Thyroid gland (tissue), 4 donors: ENCODE measurements at regions not wholly inside any gene's neighbourhood (a gene's known extent, or its start where the extent isn't known, plus 50 kb on each side); places are given as distances from the start of the nearest gene placed in this dataset.

Experiments
- DNase-seq, 2 donors: peaks; one replicate each; pipeline ENCODE4 v3.0.0-alpha.2; 2019
- H3K27ac ChIP-seq, 3 donors: fragments of 200-600 bp; sonication (generic); 1 replicate in 2 of 3; 2 replicates in 1 of 3; pipeline ENCODE4 v1.5.1; 2016 to 2019; ENCODE audit warnings: mild to moderate bottlenecking in 1 of 3, moderate library complexity in 1 of 3
- H3K27me3 ChIP-seq: fragments of 200-600 bp; sonication (generic); one replicate; pipeline ENCODE4 v1.5.1; 2019
- H3K36me3 ChIP-seq, 2 donors: fragments of 200-600 bp; sonication (generic); one replicate each; pipeline ENCODE4 v1.5.1; 2016 to 2019
- H3K4me1 ChIP-seq, 2 donors: fragments of 200-600 bp; sonication (generic); one replicate each; pipeline ENCODE4 v1.5.1; 2017 to 2019
- H3K4me3 ChIP-seq, 3 donors: fragments of 200-600 bp; sonication (generic); replicated peaks in 1 of 3; 1 replicate in 2 of 3; 2 replicates in 1 of 3; pipeline ENCODE4 v1.5.1; 2016; ENCODE audit warnings: mild to moderate bottlenecking in 1 of 3
- H3K9me3 ChIP-seq: fragments of 200-600 bp; sonication (generic); one replicate; pipeline ENCODE4 v1.5.1; 2017
- CTCF ChIP-seq, 6 experiments: fragments of 200-600 bp in 3 of 6; fragments of 450-650 bp in 3 of 6; sonication (generic) in 3 of 6; IDR thresholded peaks; one replicate each; pipeline ENCODE4 v1.5.1; 2016 to 2019; ENCODE audit warnings: antibody characterized with exemption in 6 of 6, mild to moderate bottlenecking in 2 of 6, inconsistent platforms in 1 of 6, moderate library complexity in 1 of 6
- POLR2A ChIP-seq, 2 donors: fragments of 450-650 bp; IDR thresholded peaks; one replicate each; pipeline ENCODE4 v1.6.1; 2017; ENCODE audit warnings: antibody characterized with exemption in 2 of 2, mild to moderate bottlenecking in 2 of 2, moderate library complexity in 1 of 2
- WGBS, 2 donors: methylation state at CpG; one replicate each; pipeline ENCODE4 v1.1.5; 2017; 5-methylcytosine and 5-hydroxymethylcytosine counted together
- intact Hi-C: fragments of 100-400 bp; cut with DNase I; formaldehyde crosslinking; loops from one replicate; pipeline ENCODE4 v1.15.1; 2023

GRCh38 chr15:70181626-70182255 lies 84.0 kb upstream of the TLE3 start:
- H3K27me3 ChIP-seq, result no peaks in the 10 kb centered on the region
- peaks cover 4 to 11% of the 10 kb centered on the region in 2 donors for H3K4me1 ChIP-seq
- H3K9me3 ChIP-seq, result no peaks in the 10 kb centered on the region
- no peak overlapping the region for H3K27ac ChIP-seq
- intact Hi-C loops, result no loop called here
- no peaks in the 10 kb centered on the region for H3K36me3 ChIP-seq
- H3K4me3 ChIP-seq, result no peak overlapping the region
- no peak for DNase-seq
- TF ChIP-seq POLR2A (IDR thresholded peaks at IDR 0.05) (no peak), CTCF (IDR thresholded peaks at IDR 0.05) (no peak)
- 71 to 90% methylated on average over 4 of the region's 4 CpGs for WGBS, 2 donors

- peaks cover 4 to 11% of the 10 kb centered on the region in 2 donors for H3K4me1 ChIP-seq
- WGBS, 2 donors, result 67 to 69% methylated on average over 15 of the region's 15 CpGs
- H3K36me3 ChIP-seq, result no peaks in the 10 kb centered on the region
- H3K4me3 ChIP-seq, result no peak overlapping the region
- TF ChIP-seq POLR2A (IDR thresholded peaks at IDR 0.05) (no peak), CTCF (IDR thresholded peaks at IDR 0.05) (no peak)
- intact Hi-C loops, result no loop called here
- DNase-seq, result no peak
- H3K27me3 ChIP-seq, result no peaks in the 10 kb centered on the region
- H3K27ac ChIP-seq, result peak overlapping the region in 1 of 3 donors; percentile 45
- no peaks in the 10 kb centered on the region for H3K9me3 ChIP-seq
Observed at GRCh38 chr15:70180186-70180875, 82.6 kb upstream of the TLE3 start.

GRCh38 chr15:70179309-70179892 lies 81.7 kb upstream of the TLE3 start:
- Histone ChIP-seq H3K4me3 (no peak overlapping the region), H3K36me3 (no peaks in the 10 kb centered on the region), H3K27ac (no peak overlapping the region), H3K4me1 (peaks cover 4 to 11% of the 10 kb centered on the region in 2 donors), H3K9me3 (no peaks in the 10 kb centered on the region), H3K27me3 (no peaks in the 10 kb centered on the region)
- intact Hi-C loops, result no loop called here
- DNase-seq, result no peak
- TF ChIP-seq POLR2A (IDR thresholded peaks at IDR 0.05), result no peak
- TF ChIP-seq CTCF (IDR thresholded peaks at IDR 0.05), result no peak
- WGBS, 2 donors, result 98 to 100% methylated on average over 1 of the region's 1 CpG

GRCh38 chr15:70178335-70179084 lies 80.8 kb upstream of the TLE3 start:
- TF ChIP-seq CTCF (IDR thresholded peaks at IDR 0.05) (no peak), POLR2A (IDR thresholded peaks at IDR 0.05) (no peak)
- H3K4me1 ChIP-seq, result peaks cover 4 to 17% of the 10 kb centered on the region in 2 donors
- WGBS, 2 donors, result 97 to 99% methylated on average over 3 of the region's 3 CpGs
- H3K27me3 ChIP-seq, result no peaks in the 10 kb centered on the region
- intact Hi-C loops, result no loop called here
- H3K36me3 ChIP-seq, result no peaks in the 10 kb centered on the region
- DNase-seq, result no peak
- no peak overlapping the region for H3K4me3 ChIP-seq
- H3K27ac ChIP-seq, result no peak overlapping the region
- no peaks in the 10 kb centered on the region for H3K9me3 ChIP-seq
